ENCODE measurements at regions not wholly inside any gene's neighbourhood (a gene's known extent, or its start where the extent isn't known, plus 50 kb on each side); places are given as distances from the start of the nearest gene placed in this dataset.

DNA sequence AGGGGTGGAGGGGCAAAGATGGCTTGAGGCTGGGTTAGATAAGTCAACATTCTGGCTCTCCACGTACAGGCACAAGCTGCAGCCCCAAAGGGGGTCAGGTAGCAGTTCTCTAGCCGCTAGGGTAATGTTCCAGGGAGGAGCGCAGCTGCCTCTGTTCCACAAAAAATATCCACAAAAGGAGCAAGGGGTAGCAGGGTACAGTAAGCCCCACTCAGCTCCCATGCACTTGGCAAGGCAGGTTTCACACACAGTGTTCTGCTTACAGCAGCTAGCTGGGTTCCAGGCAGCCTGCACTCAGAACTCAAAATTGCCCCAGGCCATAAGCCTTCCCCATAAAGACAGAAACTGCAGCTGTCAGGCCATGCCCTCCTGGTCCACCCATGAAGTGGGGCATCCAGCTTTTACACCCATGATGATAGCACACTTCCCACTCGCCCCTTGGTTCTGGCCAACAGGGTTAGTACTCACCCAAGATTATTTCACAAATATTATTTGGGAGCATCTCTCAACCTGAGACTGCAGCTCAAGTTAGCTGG lies 130.0 kb downstream of the CYSLTR2 start:
- H3K4me3 ChIP-seq (ENCODE audit: control insufficient read depth, low read depth, low read length), result no peak overlapping the region
- no peak for TF ChIP-seq CTCF (conservative IDR thresholded peaks at IDR 0.05; ENCODE audit: control insufficient read depth, insufficient read depth, low read depth, low read length)
- no peak for DNase-seq (ENCODE audit: low read depth)

DNA sequence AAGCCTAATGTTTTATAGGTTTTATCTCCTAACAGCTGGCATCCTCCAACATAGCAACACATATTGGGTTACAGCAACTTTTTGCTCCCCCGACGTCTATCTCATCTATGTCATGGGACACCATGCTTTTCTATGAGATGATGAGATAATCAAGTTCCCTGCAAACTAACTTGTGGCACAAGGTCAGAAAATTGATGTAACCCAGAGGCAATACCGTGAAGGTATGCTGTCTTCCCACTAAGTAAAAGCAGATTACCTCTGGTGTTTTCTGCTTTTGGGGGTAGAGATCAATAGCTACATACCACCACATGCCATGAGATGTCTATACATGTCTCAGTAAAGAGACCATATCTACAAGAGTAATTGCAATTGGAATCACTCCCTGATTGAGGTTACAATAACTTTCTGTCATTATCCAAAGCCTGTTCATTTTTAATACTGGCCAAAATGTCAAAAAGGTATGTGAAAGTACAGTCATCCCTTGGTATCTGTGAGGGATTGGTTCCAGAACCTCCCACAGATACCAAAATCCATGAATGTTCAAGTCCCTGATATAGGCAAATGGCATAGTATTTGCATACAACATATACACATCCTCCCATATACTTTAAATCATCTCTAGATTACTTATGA lies 131.3 kb downstream of the CYSLTR2 start:
- H3K4me3 ChIP-seq (ENCODE audit: control insufficient read depth, low read depth, low read length), result no peak overlapping the region
- DNase-seq (ENCODE audit: low read depth), result no peak
- TF ChIP-seq CTCF (conservative IDR thresholded peaks at IDR 0.05; ENCODE audit: control insufficient read depth, insufficient read depth, low read depth, low read length), result no peak

GRCh38 chr13:48790199-48790598 lies 136.5 kb downstream of the CYSLTR2 start:
- TF ChIP-seq CTCF (conservative IDR thresholded peaks at IDR 0.05; ENCODE audit: control insufficient read depth, insufficient read depth, low read depth, low read length), result no peak
- DNase-seq (ENCODE audit: low read depth), result peak; percentile 51
- H3K4me3 ChIP-seq (ENCODE audit: control insufficient read depth, low read depth, low read length), result no peak overlapping the region

DNA sequence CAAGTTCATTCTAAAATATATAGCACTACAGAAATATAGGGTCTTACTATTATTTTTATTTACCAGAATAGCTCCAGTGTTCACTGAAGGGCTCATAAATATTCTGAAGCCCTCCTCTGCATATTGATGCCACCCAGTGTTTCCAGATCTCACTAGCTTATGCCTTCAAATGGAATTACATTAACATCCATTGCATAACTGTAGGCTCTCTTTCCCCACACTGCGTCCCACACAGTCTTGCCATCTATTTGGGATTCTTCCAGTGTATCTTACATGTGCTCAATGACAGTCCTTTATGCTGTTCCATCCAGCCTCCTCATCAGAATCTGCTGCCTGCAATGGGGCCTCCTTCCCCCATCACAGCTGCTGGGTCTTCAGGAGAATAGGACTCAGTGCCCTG lies 137.2 kb downstream of the CYSLTR2 start:
- TF ChIP-seq CTCF (conservative IDR thresholded peaks at IDR 0.05; ENCODE audit: control insufficient read depth, insufficient read depth, low read depth, low read length), result no peak
- no peak for DNase-seq (ENCODE audit: low read depth)
- H3K4me3 ChIP-seq (ENCODE audit: control insufficient read depth, low read depth, low read length), result no peak overlapping the region

- no peak for TF ChIP-seq CTCF (conservative IDR thresholded peaks at IDR 0.05; ENCODE audit: control insufficient read depth, insufficient read depth, low read depth, low read length)
- H3K4me3 ChIP-seq (ENCODE audit: control insufficient read depth, low read depth, low read length), result no peak overlapping the region
- peak; percentile 46 for DNase-seq (ENCODE audit: low read depth)
Measured at GRCh38 chr13:48797127-48797526, 143.4 kb downstream of the CYSLTR2 start.

DNA sequence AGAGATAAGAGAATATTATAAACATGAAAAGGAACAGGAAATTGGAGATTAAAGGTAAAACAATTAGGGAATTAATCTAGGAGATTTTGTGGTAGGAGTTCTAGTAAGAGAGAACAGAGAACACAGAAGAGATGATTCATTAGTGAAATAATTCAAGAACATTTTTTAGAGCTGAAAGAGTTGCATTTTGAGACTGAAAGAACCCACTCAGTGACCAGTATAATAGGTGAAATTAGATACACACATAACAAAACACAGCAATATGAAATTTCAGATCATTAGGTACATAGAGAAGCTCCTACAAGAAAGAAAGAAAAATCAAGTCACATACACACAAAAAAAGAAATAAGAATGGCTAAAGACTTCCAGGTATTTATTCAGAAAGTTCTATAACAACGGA lies 144.0 kb downstream of the CYSLTR2 start:
- no peak for DNase-seq (ENCODE audit: low read depth)
- no peak overlapping the region for H3K4me3 ChIP-seq (ENCODE audit: control insufficient read depth, low read depth, low read length)
- no peak for TF ChIP-seq CTCF (conservative IDR thresholded peaks at IDR 0.05; ENCODE audit: control insufficient read depth, insufficient read depth, low read depth, low read length)

Measured in fibroblast of mammary gland (primary cell).